GM18867 (cell line): ENCODE measurements at regions not wholly inside any gene's neighbourhood (a gene's known extent, or its start where the extent isn't known, plus 50 kb on each side); places are given as distances from the start of the nearest gene placed in this dataset.
"Not testable (repeated sequence)": the region's sequence is repeated elsewhere in the genome, so short reads cannot be mapped to it uniquely, and the experiment has no call there.

ENCODE experiments used
- ATAC-seq: cut with Tn5 transposase; IDR thresholded peaks from one replicate; pipeline ENCODE4 v1.9.1; 2021; ENCODE audit warnings: mild to moderate bottlenecking, moderate library complexity; ENCODE audit not compliant: unreplicated experiment

DNA sequence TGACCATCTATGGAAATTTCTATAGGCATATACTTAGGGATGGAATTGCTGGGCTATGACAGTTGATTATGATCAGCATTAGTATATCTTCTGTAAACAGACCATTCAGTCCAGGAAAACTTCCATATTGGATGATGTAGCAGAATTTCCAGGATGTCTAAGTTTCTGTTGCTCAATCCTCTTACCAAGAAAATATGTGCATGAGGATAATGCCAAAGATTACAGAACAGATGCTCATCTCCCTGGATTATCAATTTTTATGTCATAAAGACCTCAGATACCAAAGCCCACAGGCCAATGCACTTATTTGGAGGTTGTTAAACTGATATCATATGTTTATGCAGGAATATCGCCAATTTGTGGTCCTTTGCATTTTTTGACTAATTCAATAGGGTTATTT, 354.4 kb upstream of the FLRT2 start:
- ATAC-seq: no peak

DNA sequence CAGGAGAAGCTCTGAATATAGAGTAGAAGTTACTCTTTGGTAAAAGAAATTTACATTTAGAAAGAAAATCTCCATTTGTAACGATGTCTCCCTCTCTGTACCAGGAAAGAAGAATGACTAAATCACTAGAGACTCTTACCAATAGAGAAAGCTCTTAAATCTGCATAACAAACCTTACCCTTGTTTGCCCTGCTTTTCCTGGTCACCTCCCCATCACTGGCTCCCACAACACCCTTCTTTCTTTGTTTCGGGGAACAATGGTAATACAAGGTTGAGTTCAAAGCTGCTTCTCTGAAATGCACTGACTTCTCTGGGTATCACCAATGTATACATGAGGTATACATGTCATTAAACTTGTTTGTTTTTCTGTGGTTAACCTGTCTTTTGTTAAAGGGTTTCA, 351.1 kb upstream of the FLRT2 start:
- no peak for ATAC-seq

DNA sequence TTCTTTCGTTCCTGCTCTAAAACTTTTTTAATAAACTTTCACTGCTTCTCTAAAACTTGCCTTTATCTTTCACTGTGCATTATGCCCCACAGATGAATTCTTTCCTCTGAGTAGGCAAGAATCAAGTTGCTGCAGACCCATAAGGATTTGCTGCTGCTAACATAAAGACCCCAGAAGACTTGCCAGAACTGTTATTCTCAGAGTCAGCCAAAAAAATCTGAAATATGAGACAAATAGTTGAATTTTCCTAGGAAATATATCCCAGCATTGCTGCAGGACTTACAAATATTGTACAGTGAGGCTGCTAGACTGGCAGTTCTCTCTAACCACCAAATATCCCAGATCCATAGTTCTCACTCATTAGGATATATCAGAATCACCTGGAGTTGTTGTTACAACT, 349.1 kb upstream of the FLRT2 start:
- ATAC-seq: no peak

DNA sequence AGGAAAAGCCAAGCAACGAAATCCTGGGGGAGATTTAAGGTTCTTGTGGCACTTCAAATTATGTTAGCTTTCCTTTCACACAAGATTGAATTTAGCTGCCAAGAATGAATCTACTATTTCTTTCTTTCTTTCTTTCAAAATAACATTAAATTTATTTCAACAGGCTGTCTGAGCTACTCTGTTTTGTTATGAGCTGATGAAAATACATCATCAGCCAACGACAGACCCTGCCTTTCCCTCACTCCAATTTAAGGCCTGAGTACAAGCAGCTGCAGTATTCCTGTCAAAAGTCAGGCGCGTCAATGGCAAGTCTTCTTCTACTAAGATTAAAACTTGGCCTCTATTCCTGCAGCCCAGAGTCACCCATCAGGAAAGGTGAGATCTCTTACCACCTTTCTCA, 347.7 kb upstream of the FLRT2 start:
- no peak for ATAC-seq

DNA sequence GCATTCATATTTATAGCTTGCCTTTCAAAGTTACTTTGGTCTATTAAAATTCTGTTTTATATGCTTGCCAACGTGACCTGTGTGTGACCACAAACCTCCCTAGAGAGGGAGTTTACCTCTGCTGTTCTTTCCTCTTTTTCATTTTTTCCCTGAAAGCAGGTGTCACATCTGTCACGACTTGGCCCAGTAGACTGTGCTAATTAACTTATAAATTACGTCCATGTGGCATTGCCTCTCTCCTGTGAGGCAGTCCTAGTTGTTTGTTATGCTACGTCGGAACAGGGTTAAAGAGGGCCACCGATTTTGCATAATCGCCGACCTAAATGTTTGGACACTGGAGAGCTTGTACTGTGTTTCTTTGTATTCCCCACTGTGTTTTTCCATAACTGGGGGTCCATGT, 343.9 kb upstream of the FLRT2 start:
- no peak for ATAC-seq

DNA sequence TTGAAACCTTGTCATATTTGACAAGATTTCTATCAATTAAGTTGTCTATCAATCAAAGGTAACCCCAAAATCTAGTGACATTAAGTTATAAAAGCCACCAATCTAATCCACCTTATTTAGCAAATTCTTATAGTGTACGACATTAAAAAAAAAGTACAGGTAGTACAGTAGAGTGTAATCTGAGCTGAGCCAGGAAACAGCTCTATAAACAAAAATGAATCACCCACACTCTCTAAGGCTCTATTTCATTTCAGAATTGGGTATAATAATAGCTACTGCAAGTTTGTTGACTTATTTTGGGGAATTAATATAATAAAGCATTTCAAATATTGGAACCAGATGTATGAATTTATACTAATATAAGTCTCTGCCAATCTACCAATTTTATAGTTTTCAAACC, 342.4 kb upstream of the FLRT2 start:
- ATAC-seq: no peak

DNA sequence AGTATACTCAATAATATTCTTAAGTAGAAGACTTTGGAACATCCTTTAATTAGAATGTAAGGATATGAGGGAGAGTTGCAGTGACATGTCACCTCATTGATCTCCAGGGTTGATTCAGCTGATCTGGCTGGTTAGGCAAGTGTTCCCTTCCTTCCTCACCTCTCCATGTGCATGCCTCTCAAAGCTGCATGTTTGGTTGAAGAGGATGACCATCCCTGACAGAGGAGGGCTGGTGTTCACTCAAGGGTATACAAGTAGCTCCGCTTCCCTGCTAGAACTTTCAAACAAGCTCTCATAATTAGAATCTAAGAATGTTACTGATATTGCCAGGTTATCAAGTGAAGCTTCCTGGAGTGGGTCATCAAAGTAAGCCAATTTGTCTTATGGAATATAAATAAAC, 341.1 kb upstream of the FLRT2 start:
- ATAC-seq: no peak

DNA sequence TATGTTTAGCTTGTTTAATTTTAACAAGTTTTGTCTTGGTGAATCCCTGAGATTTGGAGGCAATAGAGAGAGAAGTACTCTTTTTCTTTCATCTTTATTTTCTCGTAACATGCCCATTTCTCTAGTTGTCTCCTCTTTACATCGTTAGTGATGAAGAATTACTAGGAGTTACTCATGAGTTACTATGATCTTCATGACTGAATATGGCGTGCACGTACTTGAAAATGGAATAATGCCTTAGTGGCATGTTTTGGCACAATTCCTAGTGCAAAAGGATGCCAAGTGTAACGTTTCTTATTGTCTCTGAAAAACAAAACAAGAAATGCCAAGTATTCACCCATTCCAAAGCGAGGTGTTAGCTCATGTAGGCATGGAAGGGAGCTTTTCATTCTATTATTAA, 340.7 kb upstream of the FLRT2 start:
- not testable (repeated sequence) for ATAC-seq

DNA sequence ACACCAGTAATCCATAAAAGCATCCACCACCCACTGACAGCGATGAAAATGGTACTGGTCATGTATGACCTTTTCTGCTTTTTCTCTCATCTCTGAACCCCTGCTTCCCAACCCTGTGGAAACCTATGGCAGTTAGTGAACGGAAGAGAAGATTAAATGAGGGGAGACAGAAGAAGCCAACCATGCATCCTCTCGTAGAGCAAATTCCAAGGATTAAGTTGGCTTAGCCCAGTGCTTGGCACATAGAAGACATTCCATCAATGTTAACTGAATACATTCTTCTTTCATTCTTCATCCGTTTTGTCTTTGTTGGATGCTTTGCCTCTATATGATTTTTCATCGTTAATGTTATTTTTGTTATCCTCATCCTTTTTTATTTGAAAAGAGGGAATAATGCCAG, 339.7 kb upstream of the FLRT2 start:
- ATAC-seq: no peak

DNA sequence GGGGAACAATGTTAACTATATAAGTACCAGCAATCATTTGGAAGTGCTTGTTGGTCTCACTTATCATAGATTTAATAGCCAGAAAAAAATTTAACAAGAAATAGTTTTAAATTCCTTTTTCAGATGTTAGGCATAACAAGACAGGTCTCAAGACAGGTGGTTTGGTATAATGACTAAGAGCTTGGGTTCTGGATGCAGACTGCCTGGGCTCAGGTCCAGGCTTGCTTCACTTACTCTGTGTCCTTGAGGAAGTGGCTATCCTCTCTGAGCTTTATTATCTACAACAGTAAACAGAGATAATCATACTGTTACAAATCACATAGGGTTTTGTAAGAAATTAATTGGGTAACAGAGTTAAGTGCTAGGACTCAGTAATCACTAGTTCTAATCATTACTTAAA, 338.0 kb upstream of the FLRT2 start:
- ATAC-seq: no peak

DNA sequence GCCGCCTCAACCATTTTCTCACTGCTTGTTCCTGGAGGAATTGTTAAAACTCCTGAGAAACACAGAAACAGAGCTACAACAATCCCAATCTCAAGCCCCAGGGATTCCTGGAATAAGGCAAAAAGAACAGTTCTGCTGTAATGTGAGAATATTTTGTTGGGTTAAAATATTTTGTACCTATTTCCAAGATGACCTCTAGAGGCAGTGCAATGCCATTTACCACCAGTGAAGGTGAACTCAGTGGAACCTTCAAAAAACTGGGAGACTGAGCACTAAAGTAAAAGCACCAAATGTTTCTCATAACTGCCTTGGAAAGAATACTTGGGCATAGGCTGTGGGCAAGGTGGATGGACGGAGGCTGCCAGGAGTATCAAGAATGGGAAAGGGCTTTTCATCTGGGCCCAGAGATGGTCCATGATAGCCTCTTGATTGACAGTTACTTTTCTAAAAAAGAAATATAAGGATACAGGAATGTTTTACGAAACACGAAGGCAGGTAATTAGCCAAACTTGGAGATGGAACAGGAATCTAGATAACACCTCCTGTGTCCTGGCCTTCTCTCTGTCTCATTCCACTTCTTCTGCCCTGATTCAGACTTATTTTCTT, 334.0 kb upstream of the FLRT2 start:
- ATAC-seq: no peak

DNA sequence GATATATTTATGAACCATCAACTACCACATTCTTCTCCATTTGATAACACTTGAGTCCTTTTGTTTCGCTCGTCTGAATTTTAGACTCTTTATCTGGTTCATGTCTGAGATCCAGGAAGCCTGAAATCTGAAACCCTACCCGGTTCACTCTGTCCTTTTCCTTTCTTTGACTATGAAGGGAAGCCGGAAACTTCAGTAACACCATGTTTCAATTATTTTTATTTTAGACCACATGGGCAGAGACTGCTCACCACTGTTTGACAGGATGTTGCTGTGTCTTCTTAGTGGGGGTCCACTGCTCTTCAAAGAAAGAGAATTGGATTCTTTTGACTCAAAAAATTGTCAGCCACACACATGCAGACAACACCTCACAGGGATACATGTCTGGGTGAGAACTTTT, 331.9 kb upstream of the FLRT2 start:
- ATAC-seq: no peak

DNA sequence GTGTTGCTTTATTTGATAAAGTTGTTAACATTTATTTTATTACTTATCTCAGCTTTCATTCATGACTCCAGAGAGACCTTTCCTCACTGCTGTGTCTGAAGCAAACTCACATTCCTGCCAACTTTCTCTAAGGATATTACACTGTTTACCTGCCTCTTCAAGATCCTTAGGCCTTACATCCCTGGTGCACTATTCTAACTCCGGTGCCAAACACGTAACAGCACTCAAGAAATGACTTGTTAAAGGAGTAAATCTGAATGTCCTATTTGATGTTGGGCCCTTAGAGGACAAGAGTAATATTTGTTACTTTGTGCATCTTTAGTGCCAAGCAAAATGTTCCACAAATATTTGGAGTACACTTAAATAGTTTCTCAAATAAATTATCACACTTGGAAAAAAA, 324.1 kb upstream of the FLRT2 start:
- ATAC-seq: no peak

DNA sequence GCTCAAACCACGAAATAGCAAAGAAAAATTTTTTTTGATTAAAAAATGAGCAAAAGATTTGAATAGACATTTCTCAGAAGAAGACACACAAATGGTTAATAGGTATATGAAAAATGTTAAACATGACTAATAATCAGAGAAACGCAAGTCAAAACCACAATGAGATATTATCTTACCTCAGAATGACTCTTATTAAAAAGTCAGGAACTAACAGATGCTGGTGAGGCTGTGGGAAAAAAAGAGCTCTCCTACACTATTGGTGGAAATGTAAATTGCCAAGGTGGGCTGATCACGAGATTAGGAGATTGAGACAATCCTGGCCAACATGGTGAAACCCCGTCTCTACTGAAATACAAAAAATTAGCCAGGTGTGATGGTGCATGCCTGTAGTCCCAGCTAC, 315.5 kb upstream of the FLRT2 start:
- no peak for ATAC-seq

DNA sequence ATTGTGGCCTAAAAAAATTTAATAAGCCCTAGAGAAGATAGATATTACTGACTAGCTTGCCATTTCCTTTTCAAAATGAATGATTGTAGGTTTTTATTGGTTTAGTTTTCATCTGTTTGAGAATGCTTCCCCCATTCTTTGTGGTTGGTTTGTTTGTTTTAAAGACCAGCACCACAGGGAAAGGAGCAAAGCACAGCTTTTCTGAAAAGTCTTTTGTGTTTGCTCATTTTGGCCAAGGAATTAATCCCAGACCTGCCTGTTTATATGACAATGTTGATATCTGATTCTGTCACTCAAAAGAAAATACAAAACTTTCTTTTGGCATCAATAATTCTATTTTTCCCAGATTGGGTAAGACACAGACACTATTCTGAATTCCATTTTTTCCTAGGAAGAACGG, 312.5 kb upstream of the FLRT2 start:
- no peak for ATAC-seq

DNA sequence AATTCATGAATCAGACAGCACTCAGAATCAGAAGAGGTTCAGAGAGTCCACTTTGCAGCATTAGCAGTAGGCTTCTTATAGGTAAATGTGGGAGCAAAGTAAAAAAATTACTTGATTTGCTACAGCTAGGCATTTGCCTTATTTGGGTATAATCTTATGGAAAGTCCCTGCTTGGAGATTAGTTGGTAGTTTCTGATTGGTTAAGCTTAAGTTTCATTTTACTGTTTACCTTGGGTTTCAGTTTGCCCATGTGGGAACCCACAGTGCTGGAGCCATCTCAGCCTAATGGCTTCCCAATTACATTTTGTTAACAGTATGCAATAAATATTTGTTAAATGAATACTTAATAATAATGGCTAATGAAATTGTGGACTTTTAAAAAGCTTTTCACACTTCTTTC, 311.0 kb upstream of the FLRT2 start:
- ATAC-seq: no peak

DNA sequence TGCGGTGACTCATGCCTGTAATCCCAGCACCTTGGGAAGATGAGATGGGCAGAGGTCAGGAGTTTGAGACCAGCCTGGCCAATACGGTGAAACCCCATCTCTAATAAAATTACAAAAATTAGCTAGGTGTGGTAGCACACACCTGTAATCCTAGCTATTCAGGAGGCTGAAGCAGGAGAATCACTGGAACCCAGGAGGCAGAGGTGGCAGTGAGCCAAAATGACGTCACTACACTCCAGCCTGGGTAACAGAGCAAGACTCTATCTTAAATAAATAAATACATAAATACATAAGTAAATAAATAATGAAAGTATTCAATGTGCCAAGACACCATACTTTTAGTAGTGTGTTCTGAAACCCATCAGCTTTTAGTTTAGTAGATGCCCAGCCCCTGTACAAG, 308.1 kb upstream of the FLRT2 start:
- ATAC-seq: no peak

DNA sequence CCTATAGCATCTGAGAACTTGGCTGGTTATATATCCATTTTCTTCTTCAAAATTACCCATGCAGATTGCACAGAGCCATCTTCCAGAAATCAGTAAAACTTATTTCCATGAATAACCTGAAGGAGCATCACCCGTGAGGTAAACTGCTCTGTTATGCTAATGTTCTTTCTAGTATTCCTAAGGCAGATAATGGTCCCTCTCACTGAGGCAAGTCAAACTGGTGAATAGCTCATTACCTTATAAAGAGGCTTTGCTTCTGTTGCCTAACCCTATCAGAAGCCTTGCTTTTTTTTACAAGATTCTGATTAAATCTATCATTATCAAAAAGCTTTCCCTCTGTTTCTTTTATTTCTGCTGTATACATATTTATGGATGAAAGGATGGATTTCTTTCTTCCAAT, 307.6 kb upstream of the FLRT2 start:
- ATAC-seq: no peak

DNA sequence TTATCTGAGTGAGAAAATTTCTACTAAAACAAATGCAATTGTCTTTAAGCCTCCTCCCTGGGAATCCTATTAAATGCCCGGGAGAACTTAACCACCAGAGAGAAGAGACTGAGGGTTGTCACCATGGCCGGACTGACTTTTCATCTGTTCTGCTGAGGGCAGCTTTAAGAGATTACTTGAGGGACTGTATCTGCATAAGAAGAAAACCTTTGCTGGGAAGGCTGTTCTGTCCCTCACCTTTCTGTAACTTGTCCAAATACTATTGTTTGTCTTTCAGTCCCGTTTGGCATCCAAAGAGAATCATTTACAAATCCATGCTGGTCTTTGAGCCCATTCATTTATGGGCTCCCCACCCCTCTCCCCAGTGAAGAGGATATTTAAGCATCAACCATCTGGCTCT, 306.3 kb upstream of the FLRT2 start:
- ATAC-seq: no peak

DNA sequence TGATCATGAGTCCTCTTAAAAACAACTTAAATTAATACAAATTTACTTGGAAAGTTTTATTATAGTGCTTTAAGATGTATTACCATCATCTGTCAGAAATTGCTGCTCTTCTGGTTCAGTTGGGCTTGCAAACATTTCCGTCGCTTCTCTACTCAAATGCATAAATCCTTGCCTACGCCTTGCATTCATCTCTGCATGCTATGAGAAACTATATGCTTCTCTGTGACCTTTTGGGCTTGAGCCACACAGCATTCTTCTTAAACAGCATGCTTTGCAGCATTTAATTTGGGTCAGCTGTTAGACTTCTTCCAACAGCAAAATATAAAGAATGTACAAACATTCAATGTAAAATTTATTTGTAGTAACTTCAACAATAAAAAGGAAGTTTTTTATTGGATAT, 305.7 kb upstream of the FLRT2 start:
- no peak for ATAC-seq

DNA sequence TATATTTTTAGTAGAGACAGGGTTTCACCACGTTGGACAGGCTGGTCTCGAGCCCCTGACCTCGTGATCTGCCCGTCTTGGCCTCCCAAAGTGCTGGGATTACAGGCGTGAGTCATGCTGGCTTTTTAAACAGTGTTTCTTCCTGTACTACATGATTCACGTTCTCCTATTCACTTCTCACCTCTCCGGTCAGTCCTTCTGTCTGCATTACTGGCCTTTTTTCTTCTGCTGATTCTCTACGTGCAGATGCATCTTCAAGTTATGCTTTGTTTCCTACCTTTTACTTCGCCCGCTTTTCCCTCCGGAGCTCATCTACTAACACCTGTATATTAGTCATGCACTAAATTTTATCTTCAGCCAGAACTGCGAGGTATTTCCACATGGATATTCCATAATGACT, 296.2 kb upstream of the FLRT2 start:
- no peak for ATAC-seq

DNA sequence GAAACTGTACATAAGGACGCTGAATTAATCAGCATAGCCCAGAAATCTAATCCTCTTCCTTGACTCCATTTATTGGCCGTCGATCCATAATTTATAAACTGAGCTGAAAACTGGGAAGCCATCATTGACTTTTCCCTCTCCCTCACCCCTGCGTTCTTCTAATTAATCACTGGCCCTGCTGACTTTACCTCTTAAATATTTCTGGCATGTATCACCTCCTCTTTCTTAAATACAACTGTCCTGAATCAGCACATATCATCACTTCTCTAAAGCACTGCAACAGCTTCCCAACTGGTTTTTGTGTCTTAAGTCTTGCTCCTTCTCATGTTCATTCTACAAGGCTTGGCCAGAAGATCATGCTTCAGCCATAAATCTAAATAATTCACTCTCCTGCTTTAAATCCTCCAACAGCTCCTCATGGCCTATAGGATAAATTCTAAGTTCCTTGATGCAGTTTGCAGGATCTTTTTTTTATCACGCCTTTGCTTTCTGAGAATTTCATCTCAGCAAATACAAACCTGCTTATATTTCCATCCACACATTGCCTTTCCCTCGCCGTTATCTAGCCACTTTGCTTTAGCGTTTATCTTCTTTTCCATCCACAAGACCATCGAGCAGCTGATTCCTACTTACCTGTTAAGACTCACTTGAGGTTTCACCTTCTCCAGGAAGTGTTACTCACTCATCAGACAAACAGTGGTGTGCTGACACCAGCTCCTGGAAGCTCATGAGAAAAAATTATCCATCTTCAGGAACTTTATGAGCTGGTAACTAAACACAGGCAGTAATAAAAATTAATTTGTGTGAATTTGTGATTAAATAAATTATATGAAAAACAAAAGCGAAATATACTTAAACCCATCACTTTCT, 295.6 kb upstream of the FLRT2 start:
- no peak for ATAC-seq

DNA sequence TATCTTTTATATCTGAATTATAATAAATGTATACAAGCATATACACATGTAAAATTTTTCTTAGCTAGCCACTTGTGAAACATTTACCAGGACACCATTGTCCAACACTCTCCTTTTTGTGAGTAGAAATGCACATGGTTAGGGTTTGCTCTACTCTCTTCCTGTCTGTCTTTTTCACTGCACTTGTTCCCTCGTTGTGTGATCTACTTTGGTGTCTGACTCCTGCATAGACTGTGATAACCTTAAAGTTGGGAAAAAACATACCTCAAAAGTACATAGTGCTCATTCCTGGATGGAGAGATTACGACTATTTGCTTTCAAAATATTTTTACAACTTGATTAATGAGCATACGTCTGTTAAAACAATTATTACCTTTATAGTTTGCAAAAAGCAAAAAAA, 294.1 kb upstream of the FLRT2 start:
- no peak for ATAC-seq
